Prostate gland (tissue), 2 donors: ENCODE measurements at regions not wholly inside any gene's neighbourhood (a gene's known extent, or its start where the extent isn't known, plus 50 kb on each side); places are given as distances from the start of the nearest gene placed in this dataset.

ENCODE experiments used
- CTCF ChIP-seq, 4 experiments: fragments of 200-600 bp in 2 of 4; fragments of 450-650 bp in 2 of 4; sonication (generic) in 2 of 4; IDR thresholded peaks; 1 replicate in 3 of 4; 2 replicates in 1 of 4; pipeline ENCODE4 v1.5.1; 2016 to 2019; ENCODE audit warnings: antibody characterized with exemption in 4 of 4, mild to moderate bottlenecking in 2 of 4, moderate library complexity in 2 of 4
- POLR2A ChIP-seq: fragments of 450-650 bp; IDR thresholded peaks from one replicate; pipeline ENCODE4 v1.6.1; 2016; ENCODE audit warnings: antibody characterized with exemption, mild to moderate bottlenecking
- POLR2AphosphoS5 ChIP-seq: sonication (generic); formaldehyde crosslinking; IDR thresholded peaks from one replicate; pipeline ENCODE4 v1.6.1; 2017; ENCODE audit warnings: antibody characterized with exemption

- TF ChIP-seq CTCF (IDR thresholded peaks at IDR 0.05), result no peak
- TF ChIP-seq POLR2A, result no peak
- TF ChIP-seq POLR2AphosphoS5, result peak; percentile 85
Observed at GRCh38 chr21:38129711-38130110, 127.1 kb upstream of the KCNJ15 start.
